SK-N-SH (cell line): ENCODE measurements at regions not wholly inside any gene's neighbourhood (a gene's known extent, or its start where the extent isn't known, plus 50 kb on each side); places are given as distances from the start of the nearest gene placed in this dataset.

Source experiments
- CTCF ChIA-PET: fragments of 300-600, 350-600 bp; formaldehyde crosslinking; extraction: SDS; loops from one replicate; lab custom pipeline; 2021; lab: Yijun Ruan, JAX
- POLR2A ChIA-PET: fragments of 350-600 bp; sonication (Branson Sonifier 250); formaldehyde crosslinking; extraction: SDS; loops from one replicate; lab custom pipeline; 2020; ENCODE audit warnings: antibody characterized with exemption, inconsistent platforms; lab: Yijun Ruan, JAX
- DNase-seq: peaks from one replicate; pipeline ENCODE4 v3.0.0; 2012
- H2AFZ ChIP-seq: fragments of 200-600 bp; sonication (generic); 2 replicates; pipeline ENCODE4 v1.8.1; 2016; ENCODE audit warnings: antibody characterized with exemption, mild to moderate bottlenecking, low read depth
- H3F3A ChIP-seq: fragments of 200-600 bp; sonication (generic); replicated peaks from 2 replicates; pipeline ENCODE3; 2016; ENCODE audit warnings: antibody characterized with exemption, mild to moderate bottlenecking; ENCODE audit not compliant: insufficient read depth
- H3K27ac ChIP-seq, 2 experiments: fragments of 200-500 bp in 1 of 2; fragments of 200-600 bp in 1 of 2; sonication (Bioruptor generic) in 1 of 2; sonication (generic), shearing (Covaris generic) in 1 of 2; 2 replicates each; pipeline versions ENCODE4 v1.5.1 to v1.6.1; 2014 to 2016; ENCODE audit warnings: low read depth in 2 of 2, inconsistent platforms in 1 of 2, low read length in 1 of 2, mild to moderate bottlenecking in 1 of 2, mixed read lengths in 1 of 2
- H3K27me3 ChIP-seq: fragments of 200-600 bp; sonication (generic), shearing (Covaris generic); 2 replicates; pipeline ENCODE4 v1.6.1; 2016; ENCODE audit warnings: mixed run types; ENCODE audit not compliant: insufficient read depth
- H3K36me3 ChIP-seq, 2 experiments: fragments of 200-500 bp in 1 of 2; fragments of 200-600 bp in 1 of 2; sonication (Bioruptor generic) in 1 of 2; sonication (generic) in 1 of 2; replicated peaks in 1 of 2; 2 replicates each; pipeline versions ENCODE3 to v1.5.1; 2014 to 2016; ENCODE audit warnings: low read length in 1 of 2, mild to moderate bottlenecking in 1 of 2; ENCODE audit not compliant: insufficient read depth in 2 of 2, control insufficient read depth in 1 of 2
- H3K4me1 ChIP-seq, 2 experiments: fragments of 200-500 bp in 1 of 2; fragments of 200-600 bp in 1 of 2; sonication (Bioruptor generic) in 1 of 2; sonication (generic), shearing (Covaris generic) in 1 of 2; 2 replicates each; pipeline versions ENCODE4 v1.5.1 to v1.6.1; 2014 to 2016; ENCODE audit warnings: low read depth in 1 of 2, low read length in 1 of 2, mixed run types in 1 of 2; ENCODE audit not compliant: insufficient read depth in 2 of 2, control insufficient read depth in 1 of 2
- H3K4me2 ChIP-seq: fragments of 200-600 bp; sonication (generic), shearing (Covaris generic); 2 replicates; pipeline ENCODE4 v1.6.1; 2017; ENCODE audit warnings: mixed run types
- H3K4me3 ChIP-seq, 2 experiments: fragments of 200-500 bp in 1 of 2; fragments of 200-600 bp in 1 of 2; sonication (Bioruptor generic) in 1 of 2; sonication (generic), shearing (Covaris generic) in 1 of 2; 2 replicates each; pipeline versions ENCODE4 v1.5.1 to v1.8.1; 2014 to 2016; ENCODE audit warnings: low read depth in 2 of 2, inconsistent platforms in 1 of 2, low read length in 1 of 2, mild to moderate bottlenecking in 1 of 2, mixed read lengths in 1 of 2, moderate library complexity in 1 of 2
- H3K79me2 ChIP-seq: fragments of 200-600 bp; sonication (generic); 2 replicates; pipeline ENCODE4 v1.8.1; 2017; ENCODE audit warnings: mild to moderate bottlenecking; ENCODE audit not compliant: insufficient read depth
- H3K9ac ChIP-seq: fragments of 200-600 bp; sonication (generic); 2 replicates; pipeline ENCODE4 v1.6.1; 2017; ENCODE audit warnings: mixed run types
- H3K9me2 ChIP-seq: fragments of 200-600 bp; sonication (generic); 2 replicates; pipeline ENCODE4 v1.6.1; 2017; ENCODE audit warnings: mixed run types
- H3K9me3 ChIP-seq: fragments of 200-600 bp; sonication (generic); 2 replicates; pipeline ENCODE4 v1.6.1; 2017; ENCODE audit warnings: mixed run types, mild to moderate bottlenecking, moderate library complexity
- H4K20me1 ChIP-seq: fragments of 200-600 bp; sonication (generic); 2 replicates; pipeline ENCODE4 v1.6.1; 2017; ENCODE audit warnings: mild to moderate bottlenecking, mixed run types; ENCODE audit not compliant: insufficient read depth
- CHD2 ChIP-seq: fragments of 150-350 bp; IDR thresholded peaks from 2 replicates; pipeline ENCODE4 v1.6.1; 2018; ENCODE audit warnings: low read length; ENCODE audit not compliant: partially characterized antibody
- CTCF ChIP-seq: fragments of 200-600 bp; sonication (generic); IDR thresholded peaks from 2 replicates; pipeline ENCODE4 v1.6.1; 2017; ENCODE audit warnings: antibody characterized with exemption, mild to moderate bottlenecking, moderate library complexity
- ELF1 ChIP-seq: IDR thresholded peaks from 2 replicates; pipeline ENCODE4 v1.4.0; 2012
- FOSL2 ChIP-seq: IDR thresholded peaks from 2 replicates; pipeline ENCODE4 v1.4.0; 2012; ENCODE audit warnings: low read depth, mild to moderate bottlenecking, moderate library complexity, borderline replicate concordance
- FOXJ3 ChIP-seq: sonication (generic); formaldehyde crosslinking; IDR thresholded peaks from 2 replicates; pipeline ENCODE4 v1.5.1; 2020; ENCODE audit warnings: mild to moderate bottlenecking, missing genetic modification reagents
- FOXM1 ChIP-seq: IDR thresholded peaks from 2 replicates; pipeline ENCODE4 v1.4.0; 2012; ENCODE audit warnings: low read depth, mild to moderate bottlenecking
- GATA2 ChIP-seq: sonication (generic); formaldehyde crosslinking; IDR thresholded peaks from 2 replicates; pipeline ENCODE4 v1.5.0; 2020; ENCODE audit warnings: mild to moderate bottlenecking, missing genetic modification reagents
- IRF3 ChIP-seq: fragments of 150-350 bp; IDR thresholded peaks from 2 replicates; pipeline ENCODE4 v1.6.1; 2016; ENCODE audit warnings: mild to moderate bottlenecking, low read depth, low read length
- MEF2A ChIP-seq: IDR thresholded peaks from 2 replicates; pipeline ENCODE4 v1.4.0; 2012; ENCODE audit warnings: low read depth, borderline replicate concordance
- NFIC ChIP-seq: IDR thresholded peaks from 2 replicates; pipeline ENCODE4 v1.4.0; 2012; ENCODE audit warnings: borderline replicate concordance
- NRF1 ChIP-seq: IDR thresholded peaks from 2 replicates; pipeline ENCODE4 v1.6.1; 2012; ENCODE audit warnings: low read depth, mild to moderate bottlenecking, low read length
- POLR2AphosphoS5 ChIP-seq: IDR thresholded peaks from 2 replicates; pipeline ENCODE4 v1.6.1; 2012; ENCODE audit warnings: low read depth, low read length
- RCOR1 ChIP-seq: fragments of 150-350 bp; IDR thresholded peaks from 2 replicates; pipeline ENCODE4 v1.6.1; 2017; ENCODE audit warnings: antibody characterized with exemption, low read length
- RFX5 ChIP-seq: IDR thresholded peaks from 2 replicates; pipeline ENCODE4 v1.6.1; 2012; ENCODE audit warnings: mild to moderate bottlenecking, improper control_type of control experiment, low read length
- RXRA ChIP-seq: IDR thresholded peaks from 2 replicates; pipeline ENCODE4 v1.4.0; 2012; ENCODE audit warnings: low read depth, mild to moderate bottlenecking, borderline replicate concordance
- SIN3A ChIP-seq: IDR thresholded peaks from 2 replicates; pipeline ENCODE4 v1.6.1; 2012; ENCODE audit warnings: low read depth, mild to moderate bottlenecking, low read length, moderate library complexity, borderline replicate concordance
- TAF1 ChIP-seq: IDR thresholded peaks from 2 replicates; pipeline ENCODE4 v1.6.1; 2012; ENCODE audit warnings: low read depth, mild to moderate bottlenecking, low read length, moderate library complexity, borderline replicate concordance
- TEAD4 ChIP-seq: IDR thresholded peaks from 2 replicates; pipeline ENCODE4 v1.4.0; 2012; ENCODE audit warnings: mild to moderate bottlenecking, borderline replicate concordance; ENCODE audit not compliant: insufficient read depth
- USF1 ChIP-seq: IDR thresholded peaks from 2 replicates; pipeline ENCODE4 v1.4.0; 2012; ENCODE audit warnings: low read depth, borderline replicate concordance
- YY1 ChIP-seq: IDR thresholded peaks from 2 replicates; pipeline ENCODE4 v1.4.0; 2012; ENCODE audit warnings: low read depth, mild to moderate bottlenecking
- ZBTB33 ChIP-seq: IDR thresholded peaks from 2 replicates; pipeline ENCODE4 v1.4.0; 2012; ENCODE audit warnings: low read depth, borderline replicate concordance
- WGBS: methylation state at CpG from one replicate; pipeline ENCODE4 v1.1.6; 2017; ENCODE audit warnings: low lambda C conversion rate; 5-methylcytosine and 5-hydroxymethylcytosine counted together

- no peaks in the 10 kb centered on the region; the same call in 1 of the 2 replicates for H3K27me3 ChIP-seq
- H3K9me3 ChIP-seq: peaks cover 7% of the 10 kb centered on the region; the same call in 1 of the 2 replicates
- H2AFZ ChIP-seq: no peak overlapping the region
- peaks cover 4% of the 10 kb centered on the region for H3F3A ChIP-seq
- no peak overlapping the region for H3K27ac ChIP-seq
- no peaks in the 10 kb centered on the region for H3K4me1 ChIP-seq
- CTCF ChIA-PET: interaction anchor here (0.8 to 1.3 kb wide), 3 partner anchors 8 to 652 kb away, joined by 3 read pairs; no protein-coding TSS in a partner anchor
- no peaks in the 10 kb centered on the region for H4K20me1 ChIP-seq
- no peak for TF ChIP-seq CHD2
- TF ChIP-seq POLR2AphosphoS5: no peak
- TF ChIP-seq CTCF: no peak
- no peak for TF ChIP-seq IRF3
- TF ChIP-seq YY1: no peak
- no peak for TF ChIP-seq SIN3A
- TF ChIP-seq ELF1: no peak
- no peak for TF ChIP-seq RFX5
- no peak for TF ChIP-seq ZBTB33
- no peak for TF ChIP-seq RCOR1
- DNase-seq: no peak
- WGBS: 100% methylated on average over 1 of the region's 1 CpG
- H3K9me2 ChIP-seq: no peaks in the 10 kb centered on the region
- H3K4me2 ChIP-seq: no peak overlapping the region
- no peak overlapping the region for H3K4me3 ChIP-seq
- H3K36me3 ChIP-seq: no peaks in the 10 kb centered on the region
- POLR2A ChIA-PET: no interaction called here
- no peak overlapping the region for H3K9ac ChIP-seq
- no peaks in the 10 kb centered on the region for H3K79me2 ChIP-seq
Observed at GRCh38 chr15:70227147-70227546, 129.4 kb upstream of the TLE3 start.

- Histone ChIP-seq H2AFZ (no peak overlapping the region), H3K4me2 (no peak overlapping the region), H3K9ac (no peak overlapping the region), H3K27ac (no peak overlapping the region), H3K79me2 (no peaks in the 10 kb centered on the region), H3K27me3 (no peaks in the 10 kb centered on the region; the same call in 1 of the 2 replicates), H3F3A (peaks cover 4% of the 10 kb centered on the region), H4K20me1 (no peaks in the 10 kb centered on the region), H3K9me2 (no peaks in the 10 kb centered on the region), H3K4me3 (no peak overlapping the region), H3K9me3 (peaks cover 6% of the 10 kb centered on the region; the same call in 1 of the 2 replicates), H3K4me1 (no peaks in the 10 kb centered on the region), H3K36me3 (no peaks in the 10 kb centered on the region)
- 93% methylated on average over 12 of the region's 12 CpGs for WGBS
- CTCF ChIA-PET: interaction anchor here (0.8 to 1.3 kb wide), 3 partner anchors 8 to 651 kb away, joined by 3 read pairs; no protein-coding TSS in a partner anchor
- POLR2A ChIA-PET: no interaction called here
- DNase-seq: no peak
- no peak for TF ChIP-seq NFIC
- no peak for TF ChIP-seq GATA2 (CRISPR knock-in tag)
- no peak for TF ChIP-seq TEAD4
- TF ChIP-seq FOXJ3 (CRISPR knock-in tag): no peak
- no peak for TF ChIP-seq NRF1
- no peak for TF ChIP-seq MEF2A
- no peak for TF ChIP-seq SIN3A
- no peak for TF ChIP-seq YY1
- no peak for TF ChIP-seq TAF1
- TF ChIP-seq FOXM1: no peak
- no peak for TF ChIP-seq FOSL2
- no peak for TF ChIP-seq USF1
- TF ChIP-seq RXRA: no peak
- no peak for TF ChIP-seq IRF3
- TF ChIP-seq CHD2: no peak
Observed at GRCh38 chr15:70226337-70226980, 128.7 kb upstream of the TLE3 start.
